ENCODE measurements at regions not wholly inside any gene's neighbourhood (a gene's known extent, or its start where the extent isn't known, plus 50 kb on each side); places are given as distances from the start of the nearest gene placed in this dataset.

DNA sequence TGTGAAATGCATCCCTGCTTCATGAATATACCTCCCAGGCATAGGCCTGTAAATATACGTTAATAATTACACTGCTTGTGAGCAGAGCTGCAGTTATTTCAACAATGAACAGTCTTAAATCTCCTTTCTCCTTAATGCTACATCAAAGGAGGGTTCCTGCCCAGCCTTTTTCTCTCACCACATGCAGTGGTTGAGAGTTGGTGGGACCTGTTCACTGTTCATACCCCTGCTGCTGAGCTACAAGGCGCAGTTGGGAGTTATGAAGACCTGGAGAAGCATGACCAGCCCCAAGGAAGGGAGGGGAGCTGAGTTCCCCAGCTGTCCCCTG, 111.9 kb upstream of the FOXQ1 start:
- TF ChIP-seq, protein P1, sequence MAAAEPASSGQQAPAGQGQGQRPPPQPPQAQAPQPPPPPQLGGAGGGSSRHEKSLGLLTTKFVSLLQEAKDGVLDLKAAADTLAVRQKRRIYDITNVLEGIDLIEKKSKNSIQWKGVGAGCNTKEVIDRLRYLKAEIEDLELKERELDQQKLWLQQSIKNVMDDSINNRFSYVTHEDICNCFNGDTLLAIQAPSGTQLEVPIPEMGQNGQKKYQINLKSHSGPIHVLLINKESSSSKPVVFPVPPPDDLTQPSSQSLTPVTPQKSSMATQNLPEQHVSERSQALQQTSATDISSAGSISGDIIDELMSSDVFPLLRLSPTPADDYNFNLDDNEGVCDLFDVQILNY (CRISPR knock-in tag; IDR thresholded peaks at IDR 0.05), result no peak
- TF ChIP-seq, protein P2, sequence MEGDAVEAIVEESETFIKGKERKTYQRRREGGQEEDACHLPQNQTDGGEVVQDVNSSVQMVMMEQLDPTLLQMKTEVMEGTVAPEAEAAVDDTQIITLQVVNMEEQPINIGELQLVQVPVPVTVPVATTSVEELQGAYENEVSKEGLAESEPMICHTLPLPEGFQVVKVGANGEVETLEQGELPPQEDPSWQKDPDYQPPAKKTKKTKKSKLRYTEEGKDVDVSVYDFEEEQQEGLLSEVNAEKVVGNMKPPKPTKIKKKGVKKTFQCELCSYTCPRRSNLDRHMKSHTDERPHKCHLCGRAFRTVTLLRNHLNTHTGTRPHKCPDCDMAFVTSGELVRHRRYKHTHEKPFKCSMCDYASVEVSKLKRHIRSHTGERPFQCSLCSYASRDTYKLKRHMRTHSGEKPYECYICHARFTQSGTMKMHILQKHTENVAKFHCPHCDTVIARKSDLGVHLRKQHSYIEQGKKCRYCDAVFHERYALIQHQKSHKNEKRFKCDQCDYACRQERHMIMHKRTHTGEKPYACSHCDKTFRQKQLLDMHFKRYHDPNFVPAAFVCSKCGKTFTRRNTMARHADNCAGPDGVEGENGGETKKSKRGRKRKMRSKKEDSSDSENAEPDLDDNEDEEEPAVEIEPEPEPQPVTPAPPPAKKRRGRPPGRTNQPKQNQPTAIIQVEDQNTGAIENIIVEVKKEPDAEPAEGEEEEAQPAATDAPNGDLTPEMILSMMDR (IDR thresholded peaks at IDR 0.05), result no peak
- TF ChIP-seq SOX15 (CRISPR knock-in tag; IDR thresholded peaks at IDR 0.05) (no peak), CBFB (CRISPR knock-in tag; IDR thresholded peaks at IDR 0.05; ENCODE audit: low read depth) (no peak)
- TF ChIP-seq, protein P3, sequence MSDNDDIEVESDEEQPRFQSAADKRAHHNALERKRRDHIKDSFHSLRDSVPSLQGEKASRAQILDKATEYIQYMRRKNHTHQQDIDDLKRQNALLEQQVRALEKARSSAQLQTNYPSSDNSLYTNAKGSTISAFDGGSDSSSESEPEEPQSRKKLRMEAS (CRISPR knock-in tag; IDR thresholded peaks at IDR 0.05), result no peak
